GM12878 (cell line): ENCODE measurements at regions not wholly inside any gene's neighbourhood (a gene's known extent, or its start where the extent isn't known, plus 50 kb on each side); places are given as distances from the start of the nearest gene placed in this dataset.

ENCODE experiments used
- ATAC-seq: fragments of 200-7000 bp; cut with Tn5 transposase; 3 replicates; pipeline ENCODE4 v1.9.1; 2020; ENCODE audit warnings: mild to moderate bottlenecking, moderate library complexity
- BruUV-seq: library from RNA; stranded (reverse); fragments of 400-500 nt; replicated peaks from 2 replicates; lab custom pipeline; 2021; lab: Mats Ljungman, UMichigan
- CTCF ChIA-PET: fragments of 300-600 bp; sonication (Branson Sonifier 250); formaldehyde crosslinking; extraction: SDS; loops from one replicate; lab custom pipeline; 2021; ENCODE audit warnings: inconsistent platforms; lab: Yijun Ruan, JAX
- POLR2A ChIA-PET: fragments of 350-600 bp; formaldehyde crosslinking; extraction: SDS; loops from one replicate; lab custom pipeline; 2021; ENCODE audit warnings: inconsistent platforms; lab: Charles Lee
- RAD21 ChIA-PET: fragments of 300-600 bp; sonication (Branson Sonifier 250); formaldehyde crosslinking; loops from one replicate; lab custom pipeline; 2023; ENCODE audit warnings: antibody characterized with exemption; ENCODE audit not compliant: unreplicated experiment; lab: Charles Lee
- SMC1A ChIA-PET: fragments of 300-600 bp; sonication (Branson Sonifier 250); formaldehyde crosslinking; loops from one replicate; lab custom pipeline; 2023; ENCODE audit not compliant: unreplicated experiment, uncharacterized antibody; lab: Charles Lee
- DNase-seq: peaks from one replicate; pipeline ENCODE4 v3.0.0-alpha.2; 2011; ENCODE audit warnings: low read depth, low spot score
- FAIRE-seq: peaks from 3 replicates; lab custom pipeline; 2011; peaks lifted over from hg19 to GRCh38; lab: Jason Lieb, UNC
- H2AFZ ChIP-seq: 2 replicates; pipeline ENCODE4 v1.6.0; 2011; ENCODE audit warnings: low read depth, low read length, control low read depth; ENCODE audit not compliant: control insufficient read depth
- H3K27ac ChIP-seq: 2 replicates; pipeline ENCODE4 v1.5.1; 2011; ENCODE audit warnings: control low read depth; ENCODE audit not compliant: control insufficient read depth, insufficient read depth
- H3K27me3 ChIP-seq, 2 experiments: replicated peaks in 1 of 2; 2 replicates each; pipeline versions ENCODE4 v1.6.0 to v1.6.1; 2011; ENCODE audit warnings: low read length in 1 of 2; ENCODE audit not compliant: control insufficient read depth in 2 of 2, insufficient read depth in 2 of 2
- H3K36me3 ChIP-seq, 2 experiments: 2 replicates each; pipeline ENCODE4 v1.5.1; 2011; ENCODE audit warnings: low read length in 1 of 2; ENCODE audit not compliant: control insufficient read depth in 2 of 2, insufficient read depth in 2 of 2
- H3K4me1 ChIP-seq: 2 replicates; pipeline ENCODE4 v1.6.1; 2011; ENCODE audit warnings: mild to moderate bottlenecking, low read length, moderate library complexity, mixed read lengths; ENCODE audit not compliant: control insufficient read depth, insufficient read depth
- H3K4me2 ChIP-seq: 2 replicates; pipeline ENCODE4 v1.6.0; 2011; ENCODE audit warnings: control low read depth; ENCODE audit not compliant: control insufficient read depth, insufficient read depth
- H3K4me3 ChIP-seq: fragments of 200-600 bp; sonication (generic); 2 replicates; pipeline ENCODE4 v1.5.1; 2016
- H3K79me2 ChIP-seq: 2 replicates; pipeline ENCODE4 v1.6.0; 2011; ENCODE audit warnings: low read length; ENCODE audit not compliant: control insufficient read depth, insufficient read depth
- H3K9ac ChIP-seq: 2 replicates; pipeline ENCODE4 v1.8.0; 2011; ENCODE audit warnings: low read length, control low read depth, mixed read lengths; ENCODE audit not compliant: control insufficient read depth, insufficient read depth
- H3K9me3 ChIP-seq: replicated peaks from 3 replicates; pipeline ENCODE4 v1.5.1; 2011; ENCODE audit warnings: mild to moderate bottlenecking, low read length; ENCODE audit not compliant: control insufficient read depth, insufficient read depth
- H4K20me1 ChIP-seq: 2 replicates; pipeline ENCODE4 v1.6.0; 2011; ENCODE audit not compliant: control insufficient read depth, insufficient read depth
- DPF2 ChIP-seq: fragments of 450-650 bp; IDR thresholded peaks from 2 replicates; pipeline ENCODE4 v1.6.1; 2017; ENCODE audit warnings: mild to moderate bottlenecking
- EED ChIP-seq: sonication (generic); IDR thresholded peaks from 2 replicates; pipeline ENCODE4 v1.6.1; 2016; ENCODE audit warnings: antibody characterized with exemption, low read depth
- EGR1 ChIP-seq, 2 experiments: IDR thresholded peaks; 1 replicate in 1 of 2; 2 replicates in 1 of 2; pipeline ENCODE4 v1.6.1; 2011 to 2012; ENCODE audit warnings: low read depth in 2 of 2, low read length in 2 of 2, borderline replicate concordance in 1 of 2, mild to moderate bottlenecking in 1 of 2, moderate library complexity in 1 of 2
- ETV6 ChIP-seq, 2 experiments: fragments of 450-650 bp in 1 of 2; IDR thresholded peaks in 1 of 2; conservative IDR thresholded peaks in 1 of 2; 2 replicates each; pipeline ENCODE4 v1.6.1; 2014; ENCODE audit warnings: antibody characterized with exemption in 1 of 2, borderline replicate concordance in 1 of 2, low read depth in 1 of 2, mild to moderate bottlenecking in 1 of 2, moderate library complexity in 1 of 2
- SIN3A ChIP-seq: IDR thresholded peaks from 2 replicates; pipeline ENCODE4 v1.6.1; 2012; ENCODE audit warnings: low read depth, low read length, improper control_type of control experiment
- ZNF24 ChIP-seq: fragments of 450-650 bp; IDR thresholded peaks from 2 replicates; pipeline ENCODE4 v1.6.1; 2017; ENCODE audit warnings: antibody characterized with exemption, mild to moderate bottlenecking
- WGBS: methylation state at CpG from one replicate; pipeline ENCODE4 v1.1.6; 2016; ENCODE audit warnings: low lambda C conversion rate; ENCODE audit not compliant: insufficient replicate concordance, insufficient coverage; ENCODE audit errors: missing lambda C conversion rate; 5-methylcytosine and 5-hydroxymethylcytosine counted together
- in situ Hi-C: fragments of 300-500 bp; cut with MboI; formaldehyde crosslinking; loops from 9 replicates; pipeline ENCODE4 v1.14.3; 2018; ENCODE audit warnings: mixed read lengths
- intact Hi-C: fragments of 100-400 bp; cut with micrococcal nuclease; formaldehyde crosslinking; loops from one replicate; pipeline ENCODE4 v1.14.2; 2022; ENCODE audit not compliant: unreplicated experiment
- TF ChIP-seq, protein P1 (sequence below), 3 experiments: IDR thresholded peaks in 2 of 3; conservative IDR thresholded peaks in 1 of 3; 2 replicates each; pipeline ENCODE4 v1.5.1; 2011; ENCODE audit warnings: low read depth in 3 of 3, low read length in 3 of 3, mild to moderate bottlenecking in 3 of 3, control low read depth in 2 of 3, moderate library complexity in 2 of 3, inconsistent platforms in 1 of 3, mixed read lengths in 1 of 3; ENCODE audit not compliant: control insufficient read depth in 2 of 3, insufficient read depth in 1 of 3; ENCODE audit errors: extremely low read depth in 1 of 3

DNA sequence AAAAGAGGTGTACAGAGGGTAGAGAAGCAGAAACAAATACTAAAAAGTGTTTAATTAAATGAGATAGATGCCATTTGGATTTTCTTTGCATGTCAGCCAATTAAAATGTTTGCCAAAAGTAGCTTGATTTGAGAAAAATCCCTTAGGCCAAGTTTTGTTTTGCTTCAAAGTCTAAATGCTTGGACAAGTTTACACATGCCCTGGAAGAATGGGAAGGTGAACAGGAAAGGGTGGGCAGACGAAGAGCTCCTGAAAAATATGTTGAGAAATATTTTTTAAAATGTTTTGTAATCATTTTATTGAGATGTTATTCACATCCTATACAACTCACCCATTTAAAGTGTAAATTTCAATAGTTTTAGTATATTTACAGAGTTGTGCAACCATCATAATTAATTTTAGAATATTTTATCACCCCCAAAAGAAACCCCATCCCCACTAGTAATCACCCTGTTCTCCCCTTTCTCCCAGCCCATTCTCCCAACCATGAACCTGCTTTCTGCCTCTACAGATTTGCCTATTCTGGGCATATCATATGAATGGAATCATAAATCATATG is 98.5 kb upstream of the ANK3 start (continued):
- TF ChIP-seq, protein P1, sequence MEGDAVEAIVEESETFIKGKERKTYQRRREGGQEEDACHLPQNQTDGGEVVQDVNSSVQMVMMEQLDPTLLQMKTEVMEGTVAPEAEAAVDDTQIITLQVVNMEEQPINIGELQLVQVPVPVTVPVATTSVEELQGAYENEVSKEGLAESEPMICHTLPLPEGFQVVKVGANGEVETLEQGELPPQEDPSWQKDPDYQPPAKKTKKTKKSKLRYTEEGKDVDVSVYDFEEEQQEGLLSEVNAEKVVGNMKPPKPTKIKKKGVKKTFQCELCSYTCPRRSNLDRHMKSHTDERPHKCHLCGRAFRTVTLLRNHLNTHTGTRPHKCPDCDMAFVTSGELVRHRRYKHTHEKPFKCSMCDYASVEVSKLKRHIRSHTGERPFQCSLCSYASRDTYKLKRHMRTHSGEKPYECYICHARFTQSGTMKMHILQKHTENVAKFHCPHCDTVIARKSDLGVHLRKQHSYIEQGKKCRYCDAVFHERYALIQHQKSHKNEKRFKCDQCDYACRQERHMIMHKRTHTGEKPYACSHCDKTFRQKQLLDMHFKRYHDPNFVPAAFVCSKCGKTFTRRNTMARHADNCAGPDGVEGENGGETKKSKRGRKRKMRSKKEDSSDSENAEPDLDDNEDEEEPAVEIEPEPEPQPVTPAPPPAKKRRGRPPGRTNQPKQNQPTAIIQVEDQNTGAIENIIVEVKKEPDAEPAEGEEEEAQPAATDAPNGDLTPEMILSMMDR (IDR thresholded peaks at IDR 0.05 in 2 of 3, conservative IDR thresholded peaks at IDR 0.05 in 1 of 3; ENCODE audit: control insufficient read depth in 2 of 3, extremely low read depth in 1 of 3, insufficient read depth in 1 of 3, low read depth in 3 of 3, low read length in 3 of 3): no peak
- TF ChIP-seq SIN3A (no peak), DPF2 (no peak), EGR1 (IDR thresholded peaks at IDR 0.05; ENCODE audit: borderline replicate concordance in 1 of 2, low read depth in 2 of 2, low read length in 2 of 2) (no peak), ETV6 (conservative IDR thresholded peaks at IDR 0.05 in 1 of 2, IDR thresholded peaks at IDR 0.05 in 1 of 2; ENCODE audit: borderline replicate concordance in 1 of 2, low read depth in 1 of 2) (no peak)

DNA sequence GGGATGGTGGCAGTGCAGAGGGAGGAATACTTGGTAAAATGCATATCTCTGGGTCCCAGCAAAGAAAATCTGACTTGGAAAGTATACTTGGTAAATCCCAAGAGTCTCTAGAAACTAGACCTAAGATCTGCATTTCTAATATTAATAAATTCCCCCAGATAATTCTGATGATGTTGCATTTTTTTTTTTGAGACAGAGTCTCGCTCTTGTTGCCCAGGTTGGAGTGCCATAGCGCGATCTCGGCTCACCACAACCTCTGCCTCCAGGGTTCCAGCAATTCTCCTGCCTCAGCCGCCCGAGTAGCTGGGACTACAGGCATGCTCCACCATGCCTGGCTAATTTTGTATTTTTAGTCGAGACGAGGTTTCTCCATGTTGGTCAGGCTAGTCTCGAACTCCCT is 97.9 kb upstream of the ANK3 start:
- ChIA-PET SMC1A (no interaction called here), CTCF (no interaction called here), POLR2A (no interaction called here), RAD21 (no interaction called here)
- FAIRE-seq (no peak), ATAC-seq (no peak), DNase-seq (no peak)
- no peaks in the 10 kb centered on the region for H3K4me1 ChIP-seq
- no TSS peak for BruUV-seq
- H3K9ac ChIP-seq: no peak overlapping the region
- H3K27ac ChIP-seq: no peak overlapping the region
- H3K9me3 ChIP-seq: no peaks in the 10 kb centered on the region
- H3K27me3 ChIP-seq: no peaks in the 10 kb centered on the region
- H2AFZ ChIP-seq: no peak overlapping the region
- WGBS: 39% methylated on average over 9 of the region's 9 CpGs
- H3K36me3 ChIP-seq: no peaks in the 10 kb centered on the region
- H4K20me1 ChIP-seq: no peaks in the 10 kb centered on the region
- no peak overlapping the region for H3K4me3 ChIP-seq
- no peaks in the 10 kb centered on the region for H3K79me2 ChIP-seq
- intact Hi-C loops (no loop called here), in situ Hi-C loops (no loop called here)
- no peak overlapping the region for H3K4me2 ChIP-seq
- TF ChIP-seq EED (no peak), ZNF24 (no peak)
